GM12878 (cell line): ENCODE measurements at regions not wholly inside any gene's neighbourhood (a gene's known extent, or its start where the extent isn't known, plus 50 kb on each side); places are given as distances from the start of the nearest gene placed in this dataset.

Source experiments
- ATAC-seq: fragments of 200-7000 bp; cut with Tn5 transposase; 3 replicates; pipeline ENCODE4 v1.9.1; 2020; ENCODE audit warnings: mild to moderate bottlenecking, moderate library complexity
- BruUV-seq: library from RNA; stranded (reverse); fragments of 400-500 nt; replicated peaks from 2 replicates; lab custom pipeline; 2021; lab: Mats Ljungman, UMichigan
- CTCF ChIA-PET: fragments of 300-600 bp; sonication (Branson Sonifier 250); formaldehyde crosslinking; extraction: SDS; loops from one replicate; lab custom pipeline; 2021; ENCODE audit warnings: inconsistent platforms; lab: Yijun Ruan, JAX
- POLR2A ChIA-PET: fragments of 350-600 bp; formaldehyde crosslinking; extraction: SDS; loops from one replicate; lab custom pipeline; 2021; ENCODE audit warnings: inconsistent platforms; lab: Charles Lee
- RAD21 ChIA-PET: fragments of 300-600 bp; sonication (Branson Sonifier 250); formaldehyde crosslinking; loops from one replicate; lab custom pipeline; 2023; ENCODE audit warnings: antibody characterized with exemption; ENCODE audit not compliant: unreplicated experiment; lab: Charles Lee
- SMC1A ChIA-PET: fragments of 300-600 bp; sonication (Branson Sonifier 250); formaldehyde crosslinking; loops from one replicate; lab custom pipeline; 2023; ENCODE audit not compliant: unreplicated experiment, uncharacterized antibody; lab: Charles Lee
- DNase-seq: peaks from one replicate; pipeline ENCODE4 v3.0.0-alpha.2; 2011; ENCODE audit warnings: low read depth, low spot score
- FAIRE-seq: peaks from 3 replicates; lab custom pipeline; 2011; peaks lifted over from hg19 to GRCh38; lab: Jason Lieb, UNC
- H2AFZ ChIP-seq: 2 replicates; pipeline ENCODE4 v1.6.0; 2011; ENCODE audit warnings: low read depth, low read length, control low read depth; ENCODE audit not compliant: control insufficient read depth
- H3K27ac ChIP-seq: 2 replicates; pipeline ENCODE4 v1.5.1; 2011; ENCODE audit warnings: control low read depth; ENCODE audit not compliant: control insufficient read depth, insufficient read depth
- H3K27me3 ChIP-seq, 2 experiments: replicated peaks in 1 of 2; 2 replicates each; pipeline versions ENCODE4 v1.6.0 to v1.6.1; 2011; ENCODE audit warnings: low read length in 1 of 2; ENCODE audit not compliant: control insufficient read depth in 2 of 2, insufficient read depth in 2 of 2
- H3K36me3 ChIP-seq, 2 experiments: 2 replicates each; pipeline ENCODE4 v1.5.1; 2011; ENCODE audit warnings: low read length in 1 of 2; ENCODE audit not compliant: control insufficient read depth in 2 of 2, insufficient read depth in 2 of 2
- H3K4me1 ChIP-seq: 2 replicates; pipeline ENCODE4 v1.6.1; 2011; ENCODE audit warnings: mild to moderate bottlenecking, low read length, moderate library complexity, mixed read lengths; ENCODE audit not compliant: control insufficient read depth, insufficient read depth
- H3K4me2 ChIP-seq: 2 replicates; pipeline ENCODE4 v1.6.0; 2011; ENCODE audit warnings: control low read depth; ENCODE audit not compliant: control insufficient read depth, insufficient read depth
- H3K4me3 ChIP-seq: fragments of 200-600 bp; sonication (generic); 2 replicates; pipeline ENCODE4 v1.5.1; 2016
- H3K79me2 ChIP-seq: 2 replicates; pipeline ENCODE4 v1.6.0; 2011; ENCODE audit warnings: low read length; ENCODE audit not compliant: control insufficient read depth, insufficient read depth
- H3K9ac ChIP-seq: 2 replicates; pipeline ENCODE4 v1.8.0; 2011; ENCODE audit warnings: low read length, control low read depth, mixed read lengths; ENCODE audit not compliant: control insufficient read depth, insufficient read depth
- H3K9me3 ChIP-seq: replicated peaks from 3 replicates; pipeline ENCODE4 v1.5.1; 2011; ENCODE audit warnings: mild to moderate bottlenecking, low read length; ENCODE audit not compliant: control insufficient read depth, insufficient read depth
- H4K20me1 ChIP-seq: 2 replicates; pipeline ENCODE4 v1.6.0; 2011; ENCODE audit not compliant: control insufficient read depth, insufficient read depth
- BACH1 ChIP-seq: fragments of 450-650 bp; IDR thresholded peaks from 2 replicates; pipeline ENCODE4 v1.6.1; 2017; ENCODE audit warnings: mild to moderate bottlenecking, borderline replicate concordance
- BMI1 ChIP-seq: fragments of 450-650 bp; IDR thresholded peaks from 2 replicates; pipeline ENCODE4 v1.6.1; 2016; ENCODE audit warnings: mild to moderate bottlenecking, moderate library complexity, borderline replicate concordance
- CTCF ChIP-seq, 3 experiments: IDR thresholded peaks in 2 of 3; conservative IDR thresholded peaks in 1 of 3; 2 replicates each; pipeline ENCODE4 v1.5.1; 2011; ENCODE audit warnings: low read depth in 3 of 3, low read length in 3 of 3, mild to moderate bottlenecking in 3 of 3, control low read depth in 2 of 3, moderate library complexity in 2 of 3, inconsistent platforms in 1 of 3, mixed read lengths in 1 of 3; ENCODE audit not compliant: control insufficient read depth in 2 of 3, insufficient read depth in 1 of 3; ENCODE audit errors: extremely low read depth in 1 of 3
- DPF2 ChIP-seq: fragments of 450-650 bp; IDR thresholded peaks from 2 replicates; pipeline ENCODE4 v1.6.1; 2017; ENCODE audit warnings: mild to moderate bottlenecking
- HSF1 ChIP-seq: fragments of 150-350 bp; IDR thresholded peaks from 2 replicates; pipeline ENCODE4 v1.6.1; 2014; ENCODE audit warnings: mild to moderate bottlenecking, low read depth, low read length
- LARP7 ChIP-seq: fragments of 450-650 bp; IDR thresholded peaks from 2 replicates; pipeline ENCODE4 v1.6.1; 2017; ENCODE audit warnings: mild to moderate bottlenecking
- MTA2 ChIP-seq: fragments of 450-650 bp; IDR thresholded peaks from 2 replicates; pipeline ENCODE4 v1.6.1; 2016; ENCODE audit warnings: low read depth, mild to moderate bottlenecking, moderate library complexity
- MTA3 ChIP-seq: IDR thresholded peaks from 2 replicates; pipeline ENCODE4 v1.6.1; 2012; ENCODE audit warnings: low read length, inconsistent platforms, borderline replicate concordance
- NBN ChIP-seq: fragments of 450-650 bp; IDR thresholded peaks from 2 replicates; pipeline ENCODE4 v1.6.1; 2016
- SIN3A ChIP-seq: IDR thresholded peaks from 2 replicates; pipeline ENCODE4 v1.6.1; 2012; ENCODE audit warnings: low read depth, low read length, improper control_type of control experiment
- SMC3 ChIP-seq: IDR thresholded peaks from 2 replicates; pipeline ENCODE4 v1.6.1; 2011; ENCODE audit warnings: low read length, improper control_type of control experiment, borderline replicate concordance
- TCF12 ChIP-seq: IDR thresholded peaks from 2 replicates; pipeline ENCODE4 v1.6.1; 2011; ENCODE audit warnings: low read depth, mild to moderate bottlenecking, low read length
- WRNIP1 ChIP-seq: IDR thresholded peaks from 2 replicates; pipeline ENCODE4 v1.6.1; 2011; ENCODE audit warnings: low read depth, low read length, improper control_type of control experiment, borderline replicate concordance
- WGBS: methylation state at CpG from one replicate; pipeline ENCODE4 v1.1.6; 2016; ENCODE audit warnings: low lambda C conversion rate; ENCODE audit not compliant: insufficient replicate concordance, insufficient coverage; ENCODE audit errors: missing lambda C conversion rate; 5-methylcytosine and 5-hydroxymethylcytosine counted together
- in situ Hi-C: fragments of 300-500 bp; cut with MboI; formaldehyde crosslinking; loops from 9 replicates; pipeline ENCODE4 v1.14.3; 2018; ENCODE audit warnings: mixed read lengths
- intact Hi-C: fragments of 100-400 bp; cut with micrococcal nuclease; formaldehyde crosslinking; loops from one replicate; pipeline ENCODE4 v1.14.2; 2022; ENCODE audit not compliant: unreplicated experiment
- TF ChIP-seq, protein P1 (sequence below): fragments of 450-650 bp; IDR thresholded peaks from 2 replicates; pipeline ENCODE4 v1.6.1; 2018; ENCODE audit warnings: borderline replicate concordance, mild to moderate bottlenecking; ENCODE audit not compliant: partially characterized antibody
- TF ChIP-seq, protein P2 (sequence below): fragments of 450-650 bp; IDR thresholded peaks from 2 replicates; pipeline ENCODE4 v1.6.1; 2017; ENCODE audit warnings: mild to moderate bottlenecking, low read depth, inconsistent platforms; ENCODE audit not compliant: poor library complexity, severe bottlenecking

- no peak overlapping the region for H3K4me2 ChIP-seq
- DNase-seq = no peak
- RAD21 ChIA-PET = no interaction called here
Measured at GRCh38 chr17:74147056-74147835, 56.2 kb upstream of the RPL38 start.

More at GRCh38 chr17:74147056-74147835, 56.2 kb upstream of the RPL38 start:
- ChIA-PET SMC1A (no interaction called here), CTCF (no interaction called here), POLR2A (no interaction called here)
- Histone ChIP-seq H3K9ac (no peak overlapping the region), H3K79me2 (no peaks in the 10 kb centered on the region), H3K9me3 (peaks cover 2% of the 10 kb centered on the region; the same call in 1 of the 3 replicates), H2AFZ (no peak overlapping the region), H3K27me3 (no peaks in the 10 kb centered on the region), H3K4me1 (no peaks in the 10 kb centered on the region), H3K4me3 (no peak overlapping the region), H4K20me1 (no peaks in the 10 kb centered on the region), H3K36me3 (no peaks in the 10 kb centered on the region), H3K27ac (no peak overlapping the region)
- ATAC-seq (no peak), FAIRE-seq (no peak)
- 35% methylated on average over 15 of the region's 15 CpGs for WGBS
- BruUV-seq = no TSS peak
- in situ Hi-C loops = no loop called here
- TF ChIP-seq DPF2 (no peak), NBN (no peak), CTCF (IDR thresholded peaks at IDR 0.05 in 2 of 3, conservative IDR thresholded peaks at IDR 0.05 in 1 of 3; ENCODE audit: control insufficient read depth in 2 of 3, extremely low read depth in 1 of 3, insufficient read depth in 1 of 3, low read depth in 3 of 3, low read length in 3 of 3) (no peak), BMI1 (no peak), TCF12 (no peak), SMC3 (no peak), BACH1 (no peak), MTA3 (no peak), HSF1 (no peak), WRNIP1 (no peak), LARP7 (no peak), SIN3A (no peak), MTA2 (no peak)
- TF ChIP-seq, protein P1, sequence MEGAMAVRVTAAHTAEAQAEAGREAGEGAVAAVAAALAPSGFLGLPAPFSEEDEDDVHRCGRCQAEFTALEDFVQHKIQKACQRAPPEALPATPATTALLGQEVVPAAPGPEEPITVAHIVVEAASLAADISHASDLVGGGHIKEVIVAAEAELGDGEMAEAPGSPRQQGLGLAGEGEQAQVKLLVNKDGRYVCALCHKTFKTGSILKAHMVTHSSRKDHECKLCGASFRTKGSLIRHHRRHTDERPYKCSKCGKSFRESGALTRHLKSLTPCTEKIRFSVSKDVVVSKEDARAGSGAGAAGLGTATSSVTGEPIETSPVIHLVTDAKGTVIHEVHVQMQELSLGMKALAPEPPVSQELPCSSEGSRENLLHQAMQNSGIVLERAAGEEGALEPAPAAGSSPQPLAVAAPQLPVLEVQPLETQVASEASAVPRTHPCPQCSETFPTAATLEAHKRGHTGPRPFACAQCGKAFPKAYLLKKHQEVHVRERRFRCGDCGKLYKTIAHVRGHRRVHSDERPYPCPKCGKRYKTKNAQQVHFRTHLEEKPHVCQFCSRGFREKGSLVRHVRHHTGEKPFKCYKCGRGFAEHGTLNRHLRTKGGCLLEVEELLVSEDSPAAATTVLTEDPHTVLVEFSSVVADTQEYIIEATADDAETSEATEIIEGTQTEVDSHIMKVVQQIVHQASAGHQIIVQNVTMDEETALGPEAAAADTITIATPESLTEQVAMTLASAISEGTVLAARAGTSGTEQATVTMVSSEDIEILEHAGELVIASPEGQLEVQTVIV = no peak
- TF ChIP-seq, protein P2, sequence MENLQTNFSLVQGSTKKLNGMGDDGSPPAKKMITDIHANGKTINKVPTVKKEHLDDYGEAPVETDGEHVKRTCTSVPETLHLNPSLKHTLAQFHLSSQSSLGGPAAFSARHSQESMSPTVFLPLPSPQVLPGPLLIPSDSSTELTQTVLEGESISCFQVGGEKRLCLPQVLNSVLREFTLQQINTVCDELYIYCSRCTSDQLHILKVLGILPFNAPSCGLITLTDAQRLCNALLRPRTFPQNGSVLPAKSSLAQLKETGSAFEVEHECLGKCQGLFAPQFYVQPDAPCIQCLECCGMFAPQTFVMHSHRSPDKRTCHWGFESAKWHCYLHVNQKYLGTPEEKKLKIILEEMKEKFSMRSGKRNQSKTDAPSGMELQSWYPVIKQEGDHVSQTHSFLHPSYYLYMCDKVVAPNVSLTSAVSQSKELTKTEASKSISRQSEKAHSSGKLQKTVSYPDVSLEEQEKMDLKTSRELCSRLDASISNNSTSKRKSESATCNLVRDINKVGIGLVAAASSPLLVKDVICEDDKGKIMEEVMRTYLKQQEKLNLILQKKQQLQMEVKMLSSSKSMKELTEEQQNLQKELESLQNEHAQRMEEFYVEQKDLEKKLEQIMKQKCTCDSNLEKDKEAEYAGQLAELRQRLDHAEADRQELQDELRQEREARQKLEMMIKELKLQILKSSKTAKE = no peak
- intact Hi-C loops = no loop called here
